HG02885 (cell line): ENCODE measurements at regions not wholly inside any gene's neighbourhood (a gene's known extent, or its start where the extent isn't known, plus 50 kb on each side); places are given as distances from the start of the nearest gene placed in this dataset.
"Not testable (repeated sequence)": the region's sequence is repeated elsewhere in the genome, so short reads cannot be mapped to it uniquely, and the experiment has no call there.

Source experiments
- ATAC-seq: cut with Tn5 transposase; IDR thresholded peaks from one replicate; pipeline ENCODE4 v1.9.1; 2021; ENCODE audit warnings: mild to moderate bottlenecking; ENCODE audit not compliant: unreplicated experiment, poor library complexity

GRCh38 chr14:84453307-84453950 is 1076.5 kb upstream of the FLRT2 start:
- no peak for ATAC-seq

GRCh38 chr14:84454114-84454513 is 1075.8 kb upstream of the FLRT2 start:
- ATAC-seq, result no peak

GRCh38 chr14:84456946-84457345 is 1073.0 kb upstream of the FLRT2 start:
- no peak for ATAC-seq

GRCh38 chr14:84458881-84459280 is 1071.1 kb upstream of the FLRT2 start:
- ATAC-seq, result no peak

GRCh38 chr14:84465880-84466279 is 1064.1 kb upstream of the FLRT2 start:
- no peak for ATAC-seq

GRCh38 chr14:84468153-84468552 is 1061.8 kb upstream of the FLRT2 start:
- no peak for ATAC-seq

- no peak for ATAC-seq
Observed at GRCh38 chr14:84477996-84478395, 1051.9 kb upstream of the FLRT2 start.

GRCh38 chr14:84482256-84483071 is 1047.5 kb upstream of the FLRT2 start:
- no peak for ATAC-seq

GRCh38 chr14:84483072-84483420 is 1046.9 kb upstream of the FLRT2 start:
- no peak for ATAC-seq

- ATAC-seq, result not testable (repeated sequence)
Observed at GRCh38 chr14:84484243-84484642, 1045.7 kb upstream of the FLRT2 start.

- no peak for ATAC-seq
Observed at GRCh38 chr14:84485036-84485435, 1044.9 kb upstream of the FLRT2 start.

GRCh38 chr14:84490081-84490480 is 1039.9 kb upstream of the FLRT2 start:
- ATAC-seq, result no peak

GRCh38 chr14:84492685-84493084 is 1037.3 kb upstream of the FLRT2 start:
- ATAC-seq, result no peak

- ATAC-seq, result no peak
Observed at GRCh38 chr14:84493779-84494178, 1036.2 kb upstream of the FLRT2 start.

GRCh38 chr14:84496677-84497076 is 1033.3 kb upstream of the FLRT2 start:
- no peak for ATAC-seq

- not testable (repeated sequence) for ATAC-seq
Observed at GRCh38 chr14:84512823-84513222, 1017.1 kb upstream of the FLRT2 start.

- ATAC-seq, result no peak
Observed at GRCh38 chr14:84519836-84520235, 1010.1 kb upstream of the FLRT2 start.

GRCh38 chr14:84520711-84521338 is 1009.1 kb upstream of the FLRT2 start:
- no peak for ATAC-seq

GRCh38 chr14:84523746-84524145 is 1006.2 kb upstream of the FLRT2 start:
- no peak for ATAC-seq

GRCh38 chr14:84527706-84528105 is 1002.2 kb upstream of the FLRT2 start:
- no peak for ATAC-seq

GRCh38 chr14:84532016-84532415 is 997.9 kb upstream of the FLRT2 start:
- ATAC-seq, result no peak
